HK-2 (cell line): ENCODE measurements at regions not wholly inside any gene's neighbourhood (a gene's known extent, or its start where the extent isn't known, plus 50 kb on each side); places are given as distances from the start of the nearest gene placed in this dataset.
"Not testable (repeated sequence)": the region's sequence is repeated elsewhere in the genome, so short reads cannot be mapped to it uniquely, and the experiment has no call there.

Experiments used
- DNase-seq: peaks from one replicate; pipeline ENCODE4 v3.0.0-alpha.2; 2018; ENCODE audit not compliant: unreplicated experiment

- DNase-seq, result no peak
Observed at GRCh38 chr6:156191895-156192294, 585.3 kb upstream of the ARID1B start.

GRCh38 chr6:156191390-156191789 is 585.8 kb upstream of the ARID1B start:
- not testable (repeated sequence) for DNase-seq

GRCh38 chr6:156190270-156190669 is 586.9 kb upstream of the ARID1B start:
- DNase-seq, result no peak

- no peak for DNase-seq
Observed at GRCh38 chr6:156189714-156190113, 587.5 kb upstream of the ARID1B start.

- no peak for DNase-seq
Observed at GRCh38 chr6:156189195-156189594, 588.0 kb upstream of the ARID1B start.

- no peak for DNase-seq
Observed at GRCh38 chr6:156185113-156185512, 592.1 kb upstream of the ARID1B start.

- no peak for DNase-seq
Observed at GRCh38 chr6:156183678-156184077, 593.5 kb upstream of the ARID1B start.

- DNase-seq, result no peak
Observed at GRCh38 chr6:156182356-156182755, 594.8 kb upstream of the ARID1B start.

- DNase-seq, result no peak
Observed at GRCh38 chr6:156181506-156181905, 595.7 kb upstream of the ARID1B start.

- DNase-seq, result no peak
Observed at GRCh38 chr6:156175971-156176421, 601.2 kb upstream of the ARID1B start.

GRCh38 chr6:156175433-156175832 is 601.7 kb upstream of the ARID1B start:
- DNase-seq, result no peak

- no peak for DNase-seq
Observed at GRCh38 chr6:156174031-156174890, 602.9 kb upstream of the ARID1B start.

GRCh38 chr6:156169371-156169770 is 607.8 kb upstream of the ARID1B start:
- DNase-seq, result no peak

- DNase-seq, result no peak
Observed at GRCh38 chr6:156167625-156168071, 609.5 kb upstream of the ARID1B start.

GRCh38 chr6:156167016-156167624 is 610.1 kb upstream of the ARID1B start:
- no peak for DNase-seq

- DNase-seq, result no peak
Observed at GRCh38 chr6:156166093-156166492, 611.1 kb upstream of the ARID1B start.

GRCh38 chr6:156164701-156165452 is 612.3 kb upstream of the ARID1B start:
- no peak for DNase-seq

- no peak for DNase-seq
Observed at GRCh38 chr6:156163311-156163710, 613.9 kb upstream of the ARID1B start.

GRCh38 chr6:156161471-156161870 is 615.7 kb upstream of the ARID1B start:
- no peak for DNase-seq

- no peak for DNase-seq
Observed at GRCh38 chr6:156160795-156161165, 616.4 kb upstream of the ARID1B start.

- DNase-seq, result no peak
Observed at GRCh38 chr6:156160007-156160794, 617.0 kb upstream of the ARID1B start.

GRCh38 chr6:156154896-156155295 is 622.3 kb upstream of the ARID1B start:
- no peak for DNase-seq
